HEK293 (cell line): ENCODE measurements at regions not wholly inside any gene's neighbourhood (a gene's known extent, or its start where the extent isn't known, plus 50 kb on each side); places are given as distances from the start of the nearest gene placed in this dataset.

Source experiments
- GLI2 ChIP-seq: fragments of 450-650 bp; formaldehyde crosslinking; IDR thresholded peaks from 2 replicates; pipeline ENCODE4; 2017; ENCODE audit warnings: missing biosample characterization, missing genetic modification characterization, low read depth, borderline replicate concordance
- OVOL3 ChIP-seq: fragments of 450-650 bp; formaldehyde crosslinking; IDR thresholded peaks from 2 replicates; pipeline ENCODE4 v1.5.1; 2016; ENCODE audit warnings: missing biosample characterization, missing genetic modification characterization
- REPIN1 ChIP-seq: fragments of 450-650 bp; formaldehyde crosslinking; IDR thresholded peaks from 2 replicates; pipeline ENCODE4 v1.5.1; 2017; ENCODE audit warnings: missing biosample characterization, missing genetic modification characterization, low read depth
- ZNF24 ChIP-seq: fragments of 450-650 bp; formaldehyde crosslinking; IDR thresholded peaks from 2 replicates; pipeline ENCODE4 v1.5.1; 2016; ENCODE audit warnings: missing biosample characterization, missing genetic modification characterization
- TF ChIP-seq, protein P1 (sequence below): fragments of 450-650 bp; formaldehyde crosslinking; IDR thresholded peaks from 2 replicates; pipeline ENCODE4 v1.5.1; 2016; ENCODE audit warnings: missing biosample characterization, missing genetic modification characterization
- TF ChIP-seq, protein P2 (sequence below): fragments of 450-650 bp; formaldehyde crosslinking; IDR thresholded peaks from 2 replicates; pipeline ENCODE4 v1.5.1; 2017; ENCODE audit warnings: missing biosample characterization, missing genetic modification characterization
- TF ChIP-seq, protein P3 (sequence below): fragments of 450-650 bp; formaldehyde crosslinking; IDR thresholded peaks from 2 replicates; pipeline ENCODE4 v1.5.1; 2016; ENCODE audit warnings: missing biosample characterization, missing genetic modification characterization
- TF ChIP-seq, protein P4 (sequence below): fragments of 450-650 bp; formaldehyde crosslinking; IDR thresholded peaks from 2 replicates; pipeline ENCODE4 v1.5.1; 2016; ENCODE audit warnings: missing biosample characterization, missing genetic modification characterization

DNA sequence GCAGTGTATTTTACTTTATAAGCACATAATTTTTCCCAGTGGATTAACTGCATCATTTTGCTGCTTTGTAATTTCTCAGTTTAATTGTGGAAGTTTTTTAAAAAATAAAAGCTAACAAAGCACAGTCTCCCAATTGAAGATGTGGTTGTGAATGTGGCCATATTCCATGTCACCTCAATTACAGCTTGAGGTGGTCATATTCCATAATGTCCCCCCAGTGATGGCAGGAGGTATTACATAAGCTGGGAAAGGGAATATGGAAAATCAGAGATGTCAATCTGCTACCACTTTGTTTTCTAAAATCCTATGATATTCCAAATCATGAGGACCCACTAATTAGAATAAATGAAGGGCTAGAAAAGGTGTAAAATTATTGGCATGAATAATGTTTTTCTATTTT, 1672.0 kb upstream of the CDH9 start:
- TF ChIP-seq ZNF24 (tag by site-specific recombination) (no peak), GLI2 (tag by site-specific recombination) (no peak), REPIN1 (tag by site-specific recombination) (no peak), OVOL3 (tag by site-specific recombination) (no peak)
- TF ChIP-seq, protein P1, sequence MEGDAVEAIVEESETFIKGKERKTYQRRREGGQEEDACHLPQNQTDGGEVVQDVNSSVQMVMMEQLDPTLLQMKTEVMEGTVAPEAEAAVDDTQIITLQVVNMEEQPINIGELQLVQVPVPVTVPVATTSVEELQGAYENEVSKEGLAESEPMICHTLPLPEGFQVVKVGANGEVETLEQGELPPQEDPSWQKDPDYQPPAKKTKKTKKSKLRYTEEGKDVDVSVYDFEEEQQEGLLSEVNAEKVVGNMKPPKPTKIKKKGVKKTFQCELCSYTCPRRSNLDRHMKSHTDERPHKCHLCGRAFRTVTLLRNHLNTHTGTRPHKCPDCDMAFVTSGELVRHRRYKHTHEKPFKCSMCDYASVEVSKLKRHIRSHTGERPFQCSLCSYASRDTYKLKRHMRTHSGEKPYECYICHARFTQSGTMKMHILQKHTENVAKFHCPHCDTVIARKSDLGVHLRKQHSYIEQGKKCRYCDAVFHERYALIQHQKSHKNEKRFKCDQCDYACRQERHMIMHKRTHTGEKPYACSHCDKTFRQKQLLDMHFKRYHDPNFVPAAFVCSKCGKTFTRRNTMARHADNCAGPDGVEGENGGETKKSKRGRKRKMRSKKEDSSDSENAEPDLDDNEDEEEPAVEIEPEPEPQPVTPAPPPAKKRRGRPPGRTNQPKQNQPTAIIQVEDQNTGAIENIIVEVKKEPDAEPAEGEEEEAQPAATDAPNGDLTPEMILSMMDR (tag by site-specific recombination) = no peak
- TF ChIP-seq, protein P2, sequence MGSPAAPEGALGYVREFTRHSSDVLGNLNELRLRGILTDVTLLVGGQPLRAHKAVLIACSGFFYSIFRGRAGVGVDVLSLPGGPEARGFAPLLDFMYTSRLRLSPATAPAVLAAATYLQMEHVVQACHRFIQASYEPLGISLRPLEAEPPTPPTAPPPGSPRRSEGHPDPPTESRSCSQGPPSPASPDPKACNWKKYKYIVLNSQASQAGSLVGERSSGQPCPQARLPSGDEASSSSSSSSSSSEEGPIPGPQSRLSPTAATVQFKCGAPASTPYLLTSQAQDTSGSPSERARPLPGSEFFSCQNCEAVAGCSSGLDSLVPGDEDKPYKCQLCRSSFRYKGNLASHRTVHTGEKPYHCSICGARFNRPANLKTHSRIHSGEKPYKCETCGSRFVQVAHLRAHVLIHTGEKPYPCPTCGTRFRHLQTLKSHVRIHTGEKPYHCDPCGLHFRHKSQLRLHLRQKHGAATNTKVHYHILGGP (tag by site-specific recombination) = no peak
- TF ChIP-seq, protein P3, sequence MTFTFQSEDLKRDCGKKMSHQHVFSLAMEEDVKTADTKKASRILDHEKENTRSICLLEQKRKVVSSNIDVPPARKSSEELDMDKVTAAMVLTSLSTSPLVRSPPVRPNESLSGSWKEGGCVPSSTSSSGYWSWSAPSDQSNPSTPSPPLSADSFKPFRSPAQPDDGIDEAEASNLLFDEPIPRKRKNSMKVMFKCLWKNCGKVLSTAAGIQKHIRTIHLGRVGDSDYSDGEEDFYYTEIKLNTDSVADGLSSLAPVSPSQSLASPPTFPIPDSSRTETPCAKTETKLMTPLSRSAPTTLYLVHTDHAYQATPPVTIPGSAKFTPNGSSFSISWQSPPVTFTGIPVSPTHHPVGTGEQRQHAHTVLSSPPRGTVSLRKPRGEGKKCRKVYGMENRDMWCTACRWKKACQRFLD = no peak
- TF ChIP-seq, protein P4, sequence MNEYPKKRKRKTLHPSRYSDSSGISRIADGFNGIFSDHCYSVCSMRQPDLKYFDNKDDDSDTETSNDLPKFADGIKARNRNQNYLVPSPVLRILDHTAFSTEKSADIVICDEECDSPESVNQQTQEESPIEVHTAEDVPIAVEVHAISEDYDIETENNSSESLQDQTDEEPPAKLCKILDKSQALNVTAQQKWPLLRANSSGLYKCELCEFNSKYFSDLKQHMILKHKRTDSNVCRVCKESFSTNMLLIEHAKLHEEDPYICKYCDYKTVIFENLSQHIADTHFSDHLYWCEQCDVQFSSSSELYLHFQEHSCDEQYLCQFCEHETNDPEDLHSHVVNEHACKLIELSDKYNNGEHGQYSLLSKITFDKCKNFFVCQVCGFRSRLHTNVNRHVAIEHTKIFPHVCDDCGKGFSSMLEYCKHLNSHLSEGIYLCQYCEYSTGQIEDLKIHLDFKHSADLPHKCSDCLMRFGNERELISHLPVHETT (tag by site-specific recombination) = no peak
